ENCODE measurements at regions not wholly inside any gene's neighbourhood (a gene's known extent, or its start where the extent isn't known, plus 50 kb on each side); places are given as distances from the start of the nearest gene placed in this dataset.

DNA sequence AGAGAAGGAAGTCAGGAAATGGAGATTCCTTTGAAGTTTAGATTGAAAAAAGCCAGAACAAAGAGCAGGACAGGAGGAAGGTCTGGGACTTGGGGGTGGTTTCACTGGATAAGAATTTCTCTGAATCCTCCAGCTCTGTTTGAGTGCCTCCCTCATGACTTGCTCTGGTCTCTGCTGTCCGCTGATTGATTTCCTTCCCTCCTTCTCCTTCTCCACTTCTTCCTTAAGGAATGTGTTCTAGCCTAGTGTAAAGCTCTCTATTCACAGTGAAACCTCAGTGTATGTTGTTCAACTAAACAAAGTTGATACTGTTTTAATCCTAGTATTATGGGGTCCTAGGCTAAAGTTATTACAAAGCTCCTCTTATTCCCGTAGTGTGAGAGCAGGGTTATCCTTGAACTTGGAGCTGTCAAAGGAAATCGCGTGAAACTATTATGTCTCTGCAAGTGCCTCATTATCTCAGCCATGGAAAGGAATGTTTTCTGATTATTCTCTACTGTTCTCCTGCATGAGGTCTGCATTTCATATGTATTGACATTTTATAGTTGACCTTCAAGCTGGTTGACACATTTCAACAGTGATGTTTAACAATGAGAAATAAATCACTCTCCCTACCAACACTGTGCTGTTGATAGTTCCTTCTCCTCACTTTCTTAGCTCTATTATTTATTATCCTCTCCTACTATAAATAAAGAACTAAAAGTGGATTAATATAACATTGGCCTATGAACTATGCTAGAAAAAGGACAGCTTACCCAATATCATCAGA is 82.7 kb upstream of the KCTD3 start:
- peaks cover 17% of the 10 kb centered on the region for H3K36me3 Mint-ChIP-seq (ENCODE audit: low read depth)
- no peak for DNase-seq
- no peak overlapping the region; the same call in 1 of the 2 replicates for H3K4me3 Mint-ChIP-seq
- H3K27me3 Mint-ChIP-seq (ENCODE audit: insufficient read depth): peaks cover 5% of the 10 kb centered on the region; the same call in 1 of the 2 replicates
- TF ChIP-seq, protein P1, sequence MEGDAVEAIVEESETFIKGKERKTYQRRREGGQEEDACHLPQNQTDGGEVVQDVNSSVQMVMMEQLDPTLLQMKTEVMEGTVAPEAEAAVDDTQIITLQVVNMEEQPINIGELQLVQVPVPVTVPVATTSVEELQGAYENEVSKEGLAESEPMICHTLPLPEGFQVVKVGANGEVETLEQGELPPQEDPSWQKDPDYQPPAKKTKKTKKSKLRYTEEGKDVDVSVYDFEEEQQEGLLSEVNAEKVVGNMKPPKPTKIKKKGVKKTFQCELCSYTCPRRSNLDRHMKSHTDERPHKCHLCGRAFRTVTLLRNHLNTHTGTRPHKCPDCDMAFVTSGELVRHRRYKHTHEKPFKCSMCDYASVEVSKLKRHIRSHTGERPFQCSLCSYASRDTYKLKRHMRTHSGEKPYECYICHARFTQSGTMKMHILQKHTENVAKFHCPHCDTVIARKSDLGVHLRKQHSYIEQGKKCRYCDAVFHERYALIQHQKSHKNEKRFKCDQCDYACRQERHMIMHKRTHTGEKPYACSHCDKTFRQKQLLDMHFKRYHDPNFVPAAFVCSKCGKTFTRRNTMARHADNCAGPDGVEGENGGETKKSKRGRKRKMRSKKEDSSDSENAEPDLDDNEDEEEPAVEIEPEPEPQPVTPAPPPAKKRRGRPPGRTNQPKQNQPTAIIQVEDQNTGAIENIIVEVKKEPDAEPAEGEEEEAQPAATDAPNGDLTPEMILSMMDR (IDR thresholded peaks at IDR 0.05): no peak
- no peak overlapping the region for H3K27ac Mint-ChIP-seq
- 0 out of 2 replicates have a peak, but pooled peaks cover 5% of the 10 kb centered on the region for H3K9me3 Mint-ChIP-seq
- peaks cover 48% of the 10 kb centered on the region for H3K4me1 Mint-ChIP-seq (ENCODE audit: low read depth)

DNA sequence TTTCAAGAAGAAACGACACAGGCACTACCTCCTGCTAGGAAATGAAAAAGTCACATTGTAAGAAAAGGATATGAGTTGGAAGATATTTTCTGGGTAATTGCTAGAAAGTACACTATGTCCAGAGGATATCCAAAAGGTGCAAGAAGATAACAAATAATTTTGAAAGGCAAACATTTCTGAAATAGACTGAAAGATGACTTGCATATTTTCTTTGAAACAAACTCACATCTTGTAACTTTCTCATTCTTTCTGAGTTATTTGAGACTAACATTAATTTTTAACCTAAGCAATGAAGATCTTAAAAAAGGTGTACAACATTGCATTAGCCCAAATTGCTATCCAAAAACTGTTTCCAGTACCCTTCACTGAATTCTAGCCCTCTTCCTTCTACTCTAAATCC is 79.6 kb upstream of the KCTD3 start:
- Mint-ChIP-seq H3K4me3 (no peak overlapping the region), H3K36me3 (ENCODE audit: low read depth) (peaks cover 25% of the 10 kb centered on the region), H3K27ac (no peak overlapping the region), H3K27me3 (ENCODE audit: insufficient read depth) (peaks cover 5% of the 10 kb centered on the region; the same call in 1 of the 2 replicates), H3K4me1 (ENCODE audit: low read depth) (peaks cover 69% of the 10 kb centered on the region), H3K9me3 (peaks cover 13% of the 10 kb centered on the region)
- no peak for DNase-seq
- TF ChIP-seq, protein P1 (IDR thresholded peaks at IDR 0.05): no peak

- Mint-ChIP-seq H3K27ac (no peak overlapping the region), H3K4me3 (no peak overlapping the region), H3K36me3 (ENCODE audit: low read depth) (peaks cover 35% of the 10 kb centered on the region)
These were observed 78.3 kb upstream of the KCTD3 start for GRCh38 chr1:215488850-215489249.

GRCh38 chr1:215489771-215490565 is 77.1 kb upstream of the KCTD3 start:
- peaks cover 58% of the 10 kb centered on the region for H3K4me1 Mint-ChIP-seq (ENCODE audit: low read depth)
- DNase-seq: peak; percentile 49
- peaks cover 35% of the 10 kb centered on the region for H3K36me3 Mint-ChIP-seq (ENCODE audit: low read depth)
- H3K9me3 Mint-ChIP-seq: peaks cover 21% of the 10 kb centered on the region
- H3K4me3 Mint-ChIP-seq: peak overlapping the region; percentile 36
- TF ChIP-seq, protein P1 (IDR thresholded peaks at IDR 0.05): no peak
- H3K27me3 Mint-ChIP-seq (ENCODE audit: insufficient read depth): peaks cover 4% of the 10 kb centered on the region
- no peak overlapping the region for H3K27ac Mint-ChIP-seq

More at GRCh38 chr1:215488850-215489249, 78.3 kb upstream of the KCTD3 start:
- peaks cover 68% of the 10 kb centered on the region for H3K4me1 Mint-ChIP-seq (ENCODE audit: low read depth)
- peaks cover 8% of the 10 kb centered on the region for H3K27me3 Mint-ChIP-seq (ENCODE audit: insufficient read depth)
- DNase-seq: no peak
- TF ChIP-seq, protein P1 (IDR thresholded peaks at IDR 0.05): no peak
- H3K9me3 Mint-ChIP-seq: peaks cover 21% of the 10 kb centered on the region

- H3K27me3 Mint-ChIP-seq (ENCODE audit: insufficient read depth): peaks cover 4% of the 10 kb centered on the region
- no peak overlapping the region for H3K4me3 Mint-ChIP-seq
- H3K36me3 Mint-ChIP-seq (ENCODE audit: low read depth): peaks cover 10% of the 10 kb centered on the region
- peaks cover 8% of the 10 kb centered on the region for H3K9me3 Mint-ChIP-seq
- H3K4me1 Mint-ChIP-seq (ENCODE audit: low read depth): no peaks in the 10 kb centered on the region
- H3K27ac Mint-ChIP-seq: no peak overlapping the region
- DNase-seq: no peak
- TF ChIP-seq, protein P1 (IDR thresholded peaks at IDR 0.05): no peak
These were observed 69.6 kb upstream of the KCTD3 start for GRCh38 chr1:215497528-215497927.

Measured in HFFc6 (cell line).